ENCODE measurements at regions not wholly inside any gene's neighbourhood (a gene's known extent, or its start where the extent isn't known, plus 50 kb on each side); places are given as distances from the start of the nearest gene placed in this dataset.

DNA sequence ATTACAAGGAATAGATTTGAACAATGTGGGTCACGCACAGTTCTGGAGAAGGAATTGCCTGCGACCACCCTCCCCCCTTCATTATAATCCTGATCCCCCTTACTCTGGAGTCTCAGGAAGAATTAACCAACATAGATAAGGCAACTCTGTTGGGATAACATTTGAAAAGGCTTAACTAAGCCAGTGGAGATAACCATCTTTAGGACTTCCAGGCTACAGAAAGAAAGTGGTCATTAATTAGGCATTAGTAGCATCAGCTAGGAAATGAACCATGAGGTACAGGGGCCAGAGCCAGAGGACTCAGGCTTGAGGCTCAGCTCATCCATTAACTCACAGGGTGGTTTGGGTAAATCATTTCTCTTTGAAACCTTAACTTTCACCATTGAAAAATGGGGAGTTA, 720.0 kb upstream of the API5 start:
- no peaks in the 10 kb centered on the region for H3K79me2 ChIP-seq (ENCODE audit: control insufficient read depth, insufficient read depth, low read length, poor library complexity)
- H3K18ac ChIP-seq (ENCODE audit: low read length): no peak overlapping the region
- no peak overlapping the region for H3K23ac ChIP-seq (ENCODE audit: low read length)
- no peak overlapping the region for H2BK120ac ChIP-seq (ENCODE audit: insufficient read depth, low read length, poor library complexity)
- no peak overlapping the region for H3K4me3 ChIP-seq (ENCODE audit: low read depth, low read length)
- no peaks in the 10 kb centered on the region for H3K27me3 ChIP-seq (ENCODE audit: insufficient read depth, low read length)
- no peaks in the 10 kb centered on the region for H3K4me1 ChIP-seq (ENCODE audit: control insufficient read depth in 1 of 2, insufficient read depth in 2 of 2, low read length in 2 of 2)
- H2BK12ac ChIP-seq (ENCODE audit: low read length): no peak overlapping the region
- H3K79me1 ChIP-seq (ENCODE audit: low read length): no peaks in the 10 kb centered on the region
- no peak overlapping the region for H3K9ac ChIP-seq (ENCODE audit: low read length)
- WGBS (ENCODE audit: extremely low coverage, insufficient coverage, insufficient read length): no CpG with 5 or more reads among the region's 2 CpGs
- H3K14ac ChIP-seq (ENCODE audit: low read length): no peak overlapping the region
- no peak overlapping the region for H2AK5ac ChIP-seq (ENCODE audit: low read length)
- no peak overlapping the region for H2AFZ ChIP-seq (ENCODE audit: insufficient read depth, low read length, poor library complexity)
- H3K4me2 ChIP-seq (ENCODE audit: low read length): no peak overlapping the region
- no peak overlapping the region for H4K8ac ChIP-seq (ENCODE audit: low read depth, low read length)
- no peak overlapping the region for H4K91ac ChIP-seq (ENCODE audit: low read depth, low read length)
- H3K9me3 ChIP-seq (ENCODE audit: insufficient read depth, low read depth, low read length): no peaks in the 10 kb centered on the region
- H2BK5ac ChIP-seq (ENCODE audit: low read depth, low read length, poor library complexity): no peak overlapping the region
- H3K4ac ChIP-seq (ENCODE audit: low read depth, low read length): no peak overlapping the region
- no peak overlapping the region for H4K12ac ChIP-seq (ENCODE audit: low read depth, low read length)
- no peaks in the 10 kb centered on the region for H3K36me3 ChIP-seq (ENCODE audit: control insufficient read depth in 1 of 2, insufficient read depth in 2 of 2, low read length in 2 of 2)
- H3K27ac ChIP-seq (ENCODE audit: low read depth, low read length): no peak overlapping the region
- DNase-seq: no peak

GRCh38 chr11:42593441-42593840, 718.4 kb upstream of the API5 start:
- no peaks in the 10 kb centered on the region for H3K27me3 ChIP-seq (ENCODE audit: insufficient read depth, low read length)

GRCh38 chr11:42595876-42596275, 715.9 kb upstream of the API5 start:
- Histone ChIP-seq H3K36me3 (ENCODE audit: control insufficient read depth in 1 of 2, insufficient read depth in 2 of 2, low read length in 2 of 2) (no peaks in the 10 kb centered on the region), H3K27ac (ENCODE audit: low read depth, low read length) (no peak overlapping the region), H3K79me1 (ENCODE audit: low read length) (no peaks in the 10 kb centered on the region), H2BK120ac (ENCODE audit: insufficient read depth, low read length, poor library complexity) (no peak overlapping the region), H3K9ac (ENCODE audit: low read length) (no peak overlapping the region), H4K91ac (ENCODE audit: low read depth, low read length) (no peak overlapping the region), H2AFZ (ENCODE audit: insufficient read depth, low read length, poor library complexity) (no peak overlapping the region), H2BK12ac (ENCODE audit: low read length) (no peak overlapping the region), H3K23ac (ENCODE audit: low read length) (no peak overlapping the region), H4K8ac (ENCODE audit: low read depth, low read length) (no peak overlapping the region), H3K4me1 (ENCODE audit: control insufficient read depth in 1 of 2, insufficient read depth in 2 of 2, low read length in 2 of 2) (no peaks in the 10 kb centered on the region), H2BK5ac (ENCODE audit: low read depth, low read length, poor library complexity) (no peak overlapping the region), H3K4me2 (ENCODE audit: low read length) (no peak overlapping the region), H3K27me3 (ENCODE audit: insufficient read depth, low read length) (no peaks in the 10 kb centered on the region), H3K4me3 (ENCODE audit: low read depth, low read length) (no peak overlapping the region), H3K14ac (ENCODE audit: low read length) (no peak overlapping the region), H3K79me2 (ENCODE audit: control insufficient read depth, insufficient read depth, low read length, poor library complexity) (no peaks in the 10 kb centered on the region), H2AK5ac (ENCODE audit: low read length) (no peak overlapping the region), H4K12ac (ENCODE audit: low read depth, low read length) (no peak overlapping the region), H3K4ac (ENCODE audit: low read depth, low read length) (no peak overlapping the region), H3K18ac (ENCODE audit: low read length) (no peak overlapping the region), H3K9me3 (ENCODE audit: insufficient read depth, low read depth, low read length) (no peaks in the 10 kb centered on the region)
- WGBS (ENCODE audit: extremely low coverage, insufficient coverage, insufficient read length): no CpG with 5 or more reads among the region's 2 CpGs
- no peak for DNase-seq

More at GRCh38 chr11:42593441-42593840, 718.4 kb upstream of the API5 start:
- Histone ChIP-seq H3K36me3 (ENCODE audit: control insufficient read depth in 1 of 2, insufficient read depth in 2 of 2, low read length in 2 of 2) (no peaks in the 10 kb centered on the region), H4K91ac (ENCODE audit: low read depth, low read length) (no peak overlapping the region), H2BK12ac (ENCODE audit: low read length) (no peak overlapping the region), H3K9me3 (ENCODE audit: insufficient read depth, low read depth, low read length) (no peaks in the 10 kb centered on the region), H3K4me2 (ENCODE audit: low read length) (no peak overlapping the region), H3K14ac (ENCODE audit: low read length) (no peak overlapping the region), H2AFZ (ENCODE audit: insufficient read depth, low read length, poor library complexity) (no peak overlapping the region), H3K23ac (ENCODE audit: low read length) (no peak overlapping the region), H3K79me2 (ENCODE audit: control insufficient read depth, insufficient read depth, low read length, poor library complexity) (no peaks in the 10 kb centered on the region), H3K4me3 (ENCODE audit: low read depth, low read length) (no peak overlapping the region), H3K18ac (ENCODE audit: low read length) (no peak overlapping the region), H4K8ac (ENCODE audit: low read depth, low read length) (no peak overlapping the region), H2BK120ac (ENCODE audit: insufficient read depth, low read length, poor library complexity) (no peak overlapping the region), H2AK5ac (ENCODE audit: low read length) (no peak overlapping the region), H3K4me1 (ENCODE audit: control insufficient read depth in 1 of 2, insufficient read depth in 2 of 2, low read length in 2 of 2) (no peaks in the 10 kb centered on the region), H3K9ac (ENCODE audit: low read length) (no peak overlapping the region), H3K79me1 (ENCODE audit: low read length) (no peaks in the 10 kb centered on the region), H4K12ac (ENCODE audit: low read depth, low read length) (no peak overlapping the region), H2BK5ac (ENCODE audit: low read depth, low read length, poor library complexity) (no peak overlapping the region), H3K4ac (ENCODE audit: low read depth, low read length) (no peak overlapping the region), H3K27ac (ENCODE audit: low read depth, low read length) (no peak overlapping the region)
- no CpG with 5 or more reads among the region's 2 CpGs for WGBS (ENCODE audit: extremely low coverage, insufficient coverage, insufficient read length)
- no peak for DNase-seq

DNA sequence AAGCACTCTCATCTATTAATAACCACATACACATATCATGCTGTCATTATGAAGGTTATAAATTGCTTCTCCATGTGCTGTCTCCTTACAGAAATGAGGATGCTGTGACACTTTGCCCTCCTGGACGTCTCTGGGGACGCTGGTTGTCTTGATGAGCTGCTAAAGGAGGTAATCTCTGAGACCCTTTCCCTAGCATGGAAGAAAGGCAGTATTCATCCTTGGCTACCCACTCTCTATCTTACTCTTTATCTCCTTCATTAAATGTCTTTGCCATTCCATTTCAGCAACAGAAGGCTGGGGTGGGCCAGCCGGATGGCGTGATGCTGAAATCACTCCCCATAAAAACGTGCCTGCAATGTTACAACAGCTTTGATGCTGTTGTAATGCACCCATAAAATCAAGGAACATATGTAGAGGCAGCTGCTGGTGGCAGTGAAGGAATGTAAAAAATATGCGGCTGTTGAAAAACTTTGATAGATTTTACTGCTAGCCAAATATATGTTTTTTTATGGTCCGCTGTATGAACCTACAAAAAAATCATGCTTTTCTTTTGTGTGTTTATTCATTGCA, 715.1 kb upstream of the API5 start:
- Histone ChIP-seq H2BK5ac (ENCODE audit: low read depth, low read length, poor library complexity) (no peak overlapping the region), H3K4me3 (ENCODE audit: low read depth, low read length) (no peak overlapping the region), H3K79me2 (ENCODE audit: control insufficient read depth, insufficient read depth, low read length, poor library complexity) (no peaks in the 10 kb centered on the region), H3K79me1 (ENCODE audit: low read length) (no peaks in the 10 kb centered on the region), H3K4me2 (ENCODE audit: low read length) (no peak overlapping the region), H3K4ac (ENCODE audit: low read depth, low read length) (no peak overlapping the region), H4K12ac (ENCODE audit: low read depth, low read length) (no peak overlapping the region), H3K4me1 (ENCODE audit: control insufficient read depth in 1 of 2, insufficient read depth in 2 of 2, low read length in 2 of 2) (no peaks in the 10 kb centered on the region), H2AK5ac (ENCODE audit: low read length) (no peak overlapping the region), H2BK120ac (ENCODE audit: insufficient read depth, low read length, poor library complexity) (no peak overlapping the region), H3K14ac (ENCODE audit: low read length) (no peak overlapping the region), H3K27me3 (ENCODE audit: insufficient read depth, low read length) (no peaks in the 10 kb centered on the region), H3K18ac (ENCODE audit: low read length) (no peak overlapping the region), H2BK12ac (ENCODE audit: low read length) (no peak overlapping the region), H3K9ac (ENCODE audit: low read length) (no peak overlapping the region), H3K36me3 (ENCODE audit: control insufficient read depth in 1 of 2, insufficient read depth in 2 of 2, low read length in 2 of 2) (no peaks in the 10 kb centered on the region), H4K8ac (ENCODE audit: low read depth, low read length) (no peak overlapping the region), H3K9me3 (ENCODE audit: insufficient read depth, low read depth, low read length) (no peaks in the 10 kb centered on the region), H3K23ac (ENCODE audit: low read length) (no peak overlapping the region), H2AFZ (ENCODE audit: insufficient read depth, low read length, poor library complexity) (no peak overlapping the region), H4K91ac (ENCODE audit: low read depth, low read length) (no peak overlapping the region), H3K27ac (ENCODE audit: low read depth, low read length) (no peak overlapping the region)
- no CpG with 5 or more reads among the region's 7 CpGs for WGBS (ENCODE audit: extremely low coverage, insufficient coverage, insufficient read length)
- no peak for DNase-seq
